PC-9 (cell line): ENCODE measurements at regions not wholly inside any gene's neighbourhood (a gene's known extent, or its start where the extent isn't known, plus 50 kb on each side); places are given as distances from the start of the nearest gene placed in this dataset.
"Not testable (repeated sequence)": the region's sequence is repeated elsewhere in the genome, so short reads cannot be mapped to it uniquely, and the experiment has no call there.

Experiments used
- CTCF ChIP-seq: fragments of 200-600 bp; sonication (generic); conservative IDR thresholded peaks from 2 replicates; pipeline ENCODE4 v1.6.1; 2017; ENCODE audit warnings: mixed run types, antibody characterized with exemption, mild to moderate bottlenecking, moderate library complexity
- EZH2 ChIP-seq: fragments of 200-600 bp; sonication (generic); IDR thresholded peaks from 2 replicates; pipeline ENCODE4 v1.8.0; 2017; ENCODE audit warnings: antibody characterized with exemption, low read depth

DNA sequence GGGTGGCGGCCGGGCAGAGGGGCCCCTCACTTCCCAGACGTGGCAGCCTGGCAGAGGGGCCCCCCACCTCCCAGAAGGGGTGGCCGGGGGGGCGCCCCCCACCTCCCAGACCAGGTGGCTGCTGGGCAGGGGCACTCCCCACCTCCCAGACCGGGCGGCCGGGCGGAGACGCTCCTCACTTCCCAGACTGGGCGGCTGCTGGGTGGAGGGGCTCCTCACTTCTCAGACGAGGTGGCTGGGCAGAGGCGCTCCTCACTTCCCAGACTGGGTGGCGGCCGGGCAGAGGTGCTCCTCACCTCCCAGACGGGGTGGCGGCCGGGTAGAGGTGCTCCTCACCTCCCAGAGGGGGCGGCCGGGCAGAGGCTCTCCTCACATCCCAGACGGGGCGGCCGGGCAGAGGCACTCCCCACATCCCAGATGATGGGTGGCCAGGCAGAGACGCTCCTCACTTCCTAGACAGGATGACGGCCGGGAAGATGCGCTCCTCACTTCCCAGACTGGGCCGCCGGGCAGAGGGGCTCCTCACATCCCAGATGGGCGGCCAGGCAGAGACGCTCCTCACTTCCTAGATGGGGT, 303.2 kb upstream of the DIPK2B start:
- TF ChIP-seq CTCF, EZH2: not testable (repeated sequence)
